GM12872 (cell line): ENCODE measurements at regions not wholly inside any gene's neighbourhood (a gene's known extent, or its start where the extent isn't known, plus 50 kb on each side); places are given as distances from the start of the nearest gene placed in this dataset.

Source experiments
- CTCF ChIP-seq: IDR thresholded peaks from 3 replicates; pipeline ENCODE4 v1.5.1; 2011; ENCODE audit warnings: low read depth, mild to moderate bottlenecking, low read length, moderate library complexity; ENCODE audit not compliant: insufficient read depth

DNA sequence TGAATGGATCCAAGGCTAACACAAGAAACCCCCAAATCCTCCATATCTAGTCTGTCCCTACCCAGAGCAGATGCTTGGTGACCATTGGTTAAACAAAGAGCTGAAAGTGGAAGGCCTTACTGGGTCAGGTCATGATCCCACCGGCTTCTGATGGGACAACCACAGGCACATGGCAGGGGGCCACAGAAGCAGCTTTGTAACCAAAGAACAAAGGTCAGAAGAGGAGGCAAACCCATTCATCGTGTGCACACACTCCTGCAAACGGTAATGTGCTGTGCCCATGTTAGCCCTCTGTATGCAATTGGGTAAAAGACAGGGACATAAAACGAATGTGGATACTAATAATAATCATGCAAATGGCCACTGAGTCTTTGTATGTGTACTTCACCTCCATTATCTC is 133.3 kb upstream of the SLC6A11 start:
- no peak for TF ChIP-seq CTCF

DNA sequence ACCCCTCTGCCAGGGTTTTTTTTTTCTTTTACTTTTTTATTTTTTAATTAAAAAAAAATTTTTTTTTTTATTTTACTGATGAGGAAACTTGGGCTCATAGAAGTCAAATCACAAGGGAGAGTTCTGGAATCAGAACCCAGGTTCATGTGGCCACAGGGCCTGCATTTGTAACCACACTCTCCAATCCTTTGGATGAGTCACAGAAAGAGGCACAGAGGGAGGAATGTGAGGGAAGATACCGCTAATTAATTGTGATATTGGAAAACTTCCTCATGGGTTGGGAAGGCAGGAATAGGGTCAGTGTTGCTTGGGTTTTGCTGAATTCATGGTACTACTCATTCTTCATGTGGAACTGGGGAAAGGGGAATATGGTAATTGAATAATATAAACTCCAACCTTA is 132.9 kb upstream of the SLC6A11 start:
- no peak for TF ChIP-seq CTCF

DNA sequence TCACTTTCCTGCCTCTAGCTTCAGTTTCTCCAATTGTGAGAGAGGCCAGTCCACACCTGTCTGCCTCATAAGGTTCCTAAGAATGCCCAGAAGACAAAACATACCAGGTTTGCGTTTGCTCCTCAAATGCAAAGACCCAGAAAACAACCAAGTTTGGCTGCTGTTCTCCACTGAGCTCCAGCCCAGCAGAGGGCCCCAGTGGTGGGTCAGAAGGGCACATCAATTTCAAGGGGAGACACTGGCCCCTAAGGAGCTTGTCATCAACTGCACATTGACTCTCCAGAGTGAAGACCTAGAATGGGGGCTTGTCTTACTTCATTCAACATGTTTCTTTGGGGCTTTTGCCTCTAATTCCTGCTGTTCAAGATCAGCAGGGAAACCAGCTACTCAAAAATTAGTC is 127.9 kb upstream of the SLC6A11 start:
- TF ChIP-seq CTCF = no peak

DNA sequence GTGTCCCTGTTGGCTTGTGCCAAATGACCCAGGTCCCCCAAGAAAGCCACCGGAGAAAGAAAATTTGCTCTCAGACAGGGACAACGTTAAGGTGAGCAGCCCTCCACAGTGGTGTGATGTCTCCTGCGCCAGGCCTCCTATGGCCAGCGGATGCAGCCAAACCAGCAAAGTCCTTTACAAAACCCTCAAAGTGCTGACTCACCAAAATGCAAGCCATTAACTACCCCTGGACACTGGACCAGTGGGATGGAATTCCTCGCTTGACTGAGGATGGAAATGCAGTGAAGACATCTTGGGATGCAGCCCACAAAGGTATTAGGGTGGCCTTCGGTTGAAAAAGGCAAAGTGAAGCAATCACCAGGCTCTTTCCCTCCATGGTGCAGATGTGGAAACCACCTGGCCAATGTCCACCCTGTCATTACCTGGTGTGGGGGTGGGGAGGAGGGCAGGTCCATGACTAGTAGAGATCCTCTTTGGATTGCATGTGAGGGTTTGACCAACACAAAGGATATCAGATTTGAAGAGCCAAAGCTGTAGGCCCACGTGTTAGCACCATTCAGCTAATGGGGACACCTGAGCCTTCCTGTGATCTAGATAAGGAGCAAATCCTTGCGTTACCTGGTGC is 127.4 kb upstream of the SLC6A11 start:
- TF ChIP-seq CTCF = no peak

DNA sequence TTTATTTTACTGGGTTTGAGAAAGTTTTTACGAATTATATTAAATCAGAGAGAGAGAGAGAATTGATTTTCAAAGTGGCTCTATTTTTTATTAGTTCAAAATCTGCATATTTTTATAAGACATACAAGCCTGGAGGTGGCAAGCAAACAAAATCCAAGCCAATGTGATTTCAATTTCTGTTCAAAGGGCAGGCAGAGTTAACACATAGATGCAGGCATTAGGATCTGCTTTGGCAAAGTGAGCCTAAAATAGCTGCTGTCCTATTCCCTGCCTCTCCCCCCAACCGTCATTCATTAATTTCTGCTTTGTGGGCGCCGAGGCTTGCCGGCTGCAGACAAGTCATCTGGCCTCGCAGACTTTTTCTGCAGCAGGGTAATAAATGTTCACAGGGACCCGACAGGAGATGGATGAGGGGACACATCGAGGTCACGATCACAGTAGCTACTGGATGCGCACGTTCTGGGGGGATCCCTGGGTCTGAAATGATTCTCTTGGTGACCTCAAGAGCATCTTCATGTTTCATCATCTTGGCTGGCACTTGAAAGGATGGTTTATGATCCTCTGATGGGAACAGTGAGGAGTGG is 123.9 kb upstream of the SLC6A11 start:
- TF ChIP-seq CTCF = no peak

DNA sequence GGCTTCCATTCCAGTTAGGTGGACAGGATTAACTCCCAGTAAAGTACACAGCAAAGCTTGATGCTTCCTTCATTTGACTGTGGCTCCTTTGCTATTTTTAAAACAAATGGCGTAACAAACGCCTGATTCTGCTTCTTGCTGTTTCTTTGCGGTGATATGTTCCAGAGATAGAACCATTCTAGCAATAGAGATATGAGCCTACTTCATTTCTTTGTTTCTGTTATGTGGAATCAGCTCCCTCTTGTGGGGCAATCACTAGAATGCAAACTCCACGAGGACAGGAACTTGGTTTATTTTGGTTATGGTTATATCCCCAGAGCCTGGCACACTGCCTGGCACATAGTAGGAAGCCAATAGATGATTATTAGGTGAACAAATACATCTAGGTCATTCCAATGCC is 122.6 kb upstream of the SLC6A11 start:
- no peak for TF ChIP-seq CTCF

DNA sequence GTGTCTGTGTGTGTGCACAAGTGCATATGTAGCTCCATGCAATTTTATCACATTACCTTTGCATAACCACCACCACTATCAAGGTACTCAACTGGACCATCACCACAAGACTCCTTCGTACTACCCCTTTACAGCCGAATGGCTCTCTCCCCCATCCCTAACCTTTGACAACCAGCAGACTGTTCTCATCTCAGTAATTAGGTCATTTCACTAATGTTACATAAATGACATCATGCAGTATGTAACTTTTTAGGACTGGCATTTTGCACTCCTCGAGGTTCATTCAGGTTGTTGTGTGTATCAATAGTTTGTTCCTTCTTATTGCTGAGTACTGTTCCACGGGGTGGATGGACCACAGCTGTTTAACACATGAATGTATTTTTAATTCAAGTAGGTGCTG is 121.8 kb upstream of the SLC6A11 start:
- no peak for TF ChIP-seq CTCF
